Heart right ventricle (tissue), 16 donors: ENCODE measurements at regions not wholly inside any gene's neighbourhood (a gene's known extent, or its start where the extent isn't known, plus 50 kb on each side); places are given as distances from the start of the nearest gene placed in this dataset.

ENCODE experiments used
- ATAC-seq, 8 donors: fragments of 200-7000 bp; cut with Tn5 transposase; one replicate each; pipeline ENCODE4 v1.9.1; 2020; ENCODE audit warnings: mild to moderate bottlenecking in 8 of 8, moderate library complexity in 8 of 8, moderate number of reproducible peaks in 1 of 8
- DNase-seq, 2 donors: peaks; one replicate each; pipeline ENCODE4 v3.0.0-alpha.2; 2020
- H3K27ac ChIP-seq, 10 donors: fragments of 200-600 bp; sonication (generic) in 2 of 10; one replicate each; pipeline versions ENCODE4 v1.5.0 to v1.8.0; 2020 to 2022; ENCODE audit warnings: mild to moderate bottlenecking in 3 of 10
- H3K27me3 ChIP-seq, 7 donors: fragments of 200-600 bp; one replicate each; pipeline ENCODE4 v1.8.0; 2021 to 2022; ENCODE audit warnings: mild to moderate bottlenecking in 2 of 7
- H3K36me3 ChIP-seq, 9 donors: fragments of 200-600 bp; sonication (generic) in 1 of 9; one replicate each; pipeline versions ENCODE4 v1.5.0 to v1.8.0; 2020 to 2022; ENCODE audit warnings: mild to moderate bottlenecking in 2 of 9
- H3K4me1 ChIP-seq, 9 donors: fragments of 200-600 bp; sonication (generic) in 1 of 9; one replicate each; pipeline versions ENCODE4 v1.5.0 to v1.8.0; 2020 to 2022; ENCODE audit warnings: mild to moderate bottlenecking in 4 of 9
- H3K4me3 ChIP-seq, 10 donors: fragments of 200-600 bp; sonication (generic) in 2 of 10; one replicate each; pipeline versions ENCODE4 v1.5.0 to v1.8.0; 2020 to 2022; ENCODE audit warnings: mild to moderate bottlenecking in 7 of 10, moderate library complexity in 2 of 10
- H3K9me3 ChIP-seq, 11 donors: fragments of 200-600 bp in 10 of 11; sonication (generic) in 2 of 11; one replicate each; pipeline versions ENCODE4 v1.5.0 to v1.8.0; 2013 to 2022; ENCODE audit warnings: mild to moderate bottlenecking in 2 of 11, control low read depth in 1 of 11, moderate library complexity in 1 of 11
- WGBS, 2 donors: extraction: QIAGEN DNeasy Blood & Tissue Kit; methylation state at CpG; one replicate each; pipeline ENCODE4 v1.1.7; 2013; ENCODE audit warnings: inconsistent platforms in 1 of 2; 5-methylcytosine and 5-hydroxymethylcytosine counted together
- intact Hi-C, 10 donors: fragments of 100-400 bp; cut with DNase I; formaldehyde crosslinking; loops; one replicate each; pipeline versions ENCODE4 v1.11.1 to v1.14.2; 2022
- TF ChIP-seq, protein P1 (sequence below), 9 donors: fragments of 200-600 bp; sonication (generic) in 2 of 9; IDR thresholded peaks; one replicate each; pipeline versions ENCODE4 v1.5.0 to v1.8.0; 2021 to 2022; ENCODE audit warnings: antibody characterized with exemption in 9 of 9, mild to moderate bottlenecking in 5 of 9, moderate library complexity in 1 of 9
- donor health status: Arrhythmogenic right ventricular cardiomyopathy.
- donor health status: ischemic (EF 13 %, LVEDD 7.1; RV severe dilation, severe dysfunction).
- donor health status: healthy with polysubstance abuse.
- donor health status: DM: no; HTN: yes; CAD: no.
- donor health status: DM: no; HTN: no; CAD: no.
- donor health status: ischemic (EF 25% LVEDD 6.9; RV normal size, moderate dysfunction).
- donor health status: ischemic (EF 25% LVEDD 5.7; RV mildly dilated, moderate dysfunction).
- donor health status: healthy.
- donor health status: DM: yes; HTN: yes; CAD: no.
- donor health status: Ischemic cardiomyopathy.
- donor health status: ischemic (EF 35%, LVEDD 5.7; RV mildly dilated, moderate dysfunction).
- donor health status: nonischemic (EF 11% LVEDD 7.7; RV severe dilation, severe dysfunction).
- donor health status: DM: yes; HTN: yes; CAD: no.
- donor health status: PGD.
- donor health status: ischemic (EF 29% LVEDD 5.4; RV normal size, mild dysfunction).
- donor health status: nonischemic (EF 23%, LVEDD 6.1; RV moderate dilation, normal function).

DNA sequence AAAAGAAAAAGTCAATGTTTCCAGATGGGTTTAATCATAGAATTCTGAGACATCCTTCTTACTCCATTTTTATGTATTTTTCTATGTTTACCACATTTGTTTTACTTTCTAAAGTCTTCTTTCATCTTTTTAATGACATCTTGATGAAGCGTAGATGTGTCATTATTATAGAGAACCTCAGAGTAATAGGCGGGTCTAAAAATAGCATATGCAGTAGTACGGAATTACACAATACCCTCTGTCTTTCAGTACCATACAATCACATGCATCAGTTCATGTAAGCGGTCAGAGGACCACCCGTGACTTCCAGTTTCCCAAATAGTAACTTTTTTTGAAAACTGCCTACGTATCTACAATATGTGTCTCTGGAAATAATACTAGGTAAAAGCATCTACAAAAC is 224.0 kb downstream of the PLOD2 start:
- H3K4me1 ChIP-seq: no peaks in the 10 kb centered on the region
- H3K27me3 ChIP-seq: no peaks in the 10 kb centered on the region
- H3K36me3 ChIP-seq: no peaks in the 10 kb centered on the region
- 68 to 73% methylated on average over 6 of the region's 6 CpGs for WGBS, 2 donors
- DNase-seq: no peak
- no peak overlapping the region for H3K4me3 ChIP-seq
- TF ChIP-seq, protein P1, sequence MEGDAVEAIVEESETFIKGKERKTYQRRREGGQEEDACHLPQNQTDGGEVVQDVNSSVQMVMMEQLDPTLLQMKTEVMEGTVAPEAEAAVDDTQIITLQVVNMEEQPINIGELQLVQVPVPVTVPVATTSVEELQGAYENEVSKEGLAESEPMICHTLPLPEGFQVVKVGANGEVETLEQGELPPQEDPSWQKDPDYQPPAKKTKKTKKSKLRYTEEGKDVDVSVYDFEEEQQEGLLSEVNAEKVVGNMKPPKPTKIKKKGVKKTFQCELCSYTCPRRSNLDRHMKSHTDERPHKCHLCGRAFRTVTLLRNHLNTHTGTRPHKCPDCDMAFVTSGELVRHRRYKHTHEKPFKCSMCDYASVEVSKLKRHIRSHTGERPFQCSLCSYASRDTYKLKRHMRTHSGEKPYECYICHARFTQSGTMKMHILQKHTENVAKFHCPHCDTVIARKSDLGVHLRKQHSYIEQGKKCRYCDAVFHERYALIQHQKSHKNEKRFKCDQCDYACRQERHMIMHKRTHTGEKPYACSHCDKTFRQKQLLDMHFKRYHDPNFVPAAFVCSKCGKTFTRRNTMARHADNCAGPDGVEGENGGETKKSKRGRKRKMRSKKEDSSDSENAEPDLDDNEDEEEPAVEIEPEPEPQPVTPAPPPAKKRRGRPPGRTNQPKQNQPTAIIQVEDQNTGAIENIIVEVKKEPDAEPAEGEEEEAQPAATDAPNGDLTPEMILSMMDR (IDR thresholded peaks at IDR 0.05): no peak
- H3K9me3 ChIP-seq: no peaks in the 10 kb centered on the region
- intact Hi-C loops: no loop called here
- H3K27ac ChIP-seq: no peak overlapping the region
- no peak for ATAC-seq

DNA sequence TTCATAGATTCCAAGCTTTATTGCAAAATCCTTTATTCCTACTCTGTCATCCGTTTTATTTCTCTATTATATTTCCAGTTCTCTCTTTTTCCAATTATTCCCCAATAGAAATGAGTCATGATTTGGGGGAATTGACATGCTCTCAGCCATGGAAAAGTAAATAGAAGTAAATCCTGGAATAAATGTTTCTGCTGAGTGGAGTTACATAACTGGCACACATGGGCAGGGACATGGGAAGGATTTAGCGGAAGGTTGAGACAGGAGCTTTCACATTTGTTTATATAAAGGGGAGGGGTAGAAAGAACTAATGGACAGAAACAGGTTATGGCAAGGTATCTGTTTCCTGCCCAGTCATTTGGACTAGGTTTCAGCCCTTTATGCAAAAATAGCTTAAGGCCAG is 221.6 kb downstream of the PLOD2 start:
- no peak overlapping the region for H3K4me3 ChIP-seq
- H3K9me3 ChIP-seq: no peaks in the 10 kb centered on the region
- H3K4me1 ChIP-seq: no peaks in the 10 kb centered on the region
- no peaks in the 10 kb centered on the region for H3K27me3 ChIP-seq
- no peak for DNase-seq
- intact Hi-C loops: no loop called here
- ATAC-seq: no peak
- TF ChIP-seq, protein P1 (IDR thresholded peaks at IDR 0.05): no peak
- H3K36me3 ChIP-seq: no peaks in the 10 kb centered on the region
- H3K27ac ChIP-seq: no peak overlapping the region
- WGBS, 2 donors: 86 to 88% methylated on average over 2 of the region's 2 CpGs

DNA sequence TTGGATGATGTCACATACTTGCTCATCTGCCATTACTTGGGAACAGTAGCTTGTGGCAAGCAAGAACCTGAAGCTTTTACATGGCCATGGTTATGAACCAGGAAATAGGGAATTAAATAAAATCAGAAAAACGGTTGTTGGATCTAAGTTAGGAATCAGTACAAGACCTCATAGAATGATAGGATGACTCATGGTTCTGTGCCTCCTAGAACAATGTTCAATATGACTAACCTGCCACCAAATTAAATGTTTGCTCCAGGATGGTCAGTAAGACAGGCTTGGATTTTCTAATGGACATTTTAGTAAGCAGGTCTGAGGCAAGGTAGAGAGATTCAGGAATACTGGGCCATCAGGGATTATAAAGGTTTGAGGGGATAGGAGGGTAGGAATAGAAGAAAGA is 218.9 kb downstream of the PLOD2 start:
- ATAC-seq: no peak
- TF ChIP-seq, protein P1 (IDR thresholded peaks at IDR 0.05): no peak
- intact Hi-C loops: no loop called here

DNA sequence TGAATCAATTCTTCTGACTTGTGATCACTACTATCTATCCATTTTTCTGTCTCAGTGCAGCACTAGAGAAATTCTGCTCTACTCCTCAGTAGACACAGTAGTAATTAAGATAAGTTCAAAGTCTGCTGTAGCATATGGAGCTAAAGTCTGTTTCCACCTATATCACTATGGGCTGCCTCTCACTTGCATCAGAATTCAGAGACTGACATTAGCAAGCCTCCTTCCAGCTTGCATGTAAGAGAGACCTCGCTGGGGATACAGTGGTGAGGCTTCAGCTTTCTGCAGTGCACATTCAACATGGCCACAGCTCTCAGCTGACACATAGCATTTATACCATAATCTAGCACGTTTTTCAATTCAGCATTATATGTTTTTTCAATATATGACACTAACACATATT is 217.0 kb downstream of the PLOD2 start:
- Histone ChIP-seq H3K27ac (no peak overlapping the region), H3K27me3 (no peaks in the 10 kb centered on the region), H3K4me1 (no peaks in the 10 kb centered on the region), H3K9me3 (peaks cover 0 to 8% (median 0%) of the 10 kb centered on the region in 11 donors), H3K36me3 (no peaks in the 10 kb centered on the region), H3K4me3 (no peak overlapping the region)
- WGBS, 2 donors: 62 to 70% methylated on average over 2 of the region's 2 CpGs
- intact Hi-C loops: no loop called here
- DNase-seq: no peak
- TF ChIP-seq, protein P1 (IDR thresholded peaks at IDR 0.05): no peak
- no peak for ATAC-seq

More for the DNA sequence above, 218.9 kb downstream of the PLOD2 start:
- H3K4me1 ChIP-seq: no peaks in the 10 kb centered on the region
- H3K27me3 ChIP-seq: no peaks in the 10 kb centered on the region
- DNase-seq: no peak
- no peaks in the 10 kb centered on the region for H3K9me3 ChIP-seq
- no peaks in the 10 kb centered on the region for H3K36me3 ChIP-seq
- WGBS, 2 donors: 58 to 72% methylated on average over 1 of the region's 1 CpG
- H3K27ac ChIP-seq: no peak overlapping the region
- no peak overlapping the region for H3K4me3 ChIP-seq

DNA sequence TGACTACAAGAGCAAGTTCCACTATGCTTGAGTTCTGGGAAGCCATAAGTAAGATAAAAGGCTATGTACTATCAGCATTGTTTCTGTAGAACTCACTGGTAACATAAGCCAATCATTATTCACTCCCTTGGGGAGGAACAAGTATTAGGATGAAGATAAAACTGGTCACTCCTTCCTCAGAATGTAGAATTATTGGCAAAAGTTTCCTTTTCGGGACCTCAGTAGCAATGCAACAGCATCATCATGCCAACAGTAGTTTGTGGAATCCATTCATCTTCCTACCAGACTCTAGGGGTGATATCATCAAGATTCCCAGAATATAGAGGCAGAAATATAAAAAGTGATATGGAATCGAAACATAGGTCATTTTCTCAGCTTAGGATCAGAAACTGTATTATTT is 209.5 kb downstream of the PLOD2 start:
- Histone ChIP-seq H3K27ac (no peak overlapping the region), H3K9me3 (peaks cover 0 to 13% (median 0%) of the 10 kb centered on the region in 11 donors), H3K4me1 (no peaks in the 10 kb centered on the region), H3K4me3 (no peak overlapping the region), H3K36me3 (no peaks in the 10 kb centered on the region), H3K27me3 (no peaks in the 10 kb centered on the region)
- TF ChIP-seq, protein P1 (IDR thresholded peaks at IDR 0.05): no peak
- DNase-seq (no peak), ATAC-seq (no peak)
- intact Hi-C loops: no loop called here
- 64 to 77% methylated on average over 2 of the region's 2 CpGs for WGBS, 2 donors
